ENCODE measurements at regions not wholly inside any gene's neighbourhood (a gene's known extent, or its start where the extent isn't known, plus 50 kb on each side); places are given as distances from the start of the nearest gene placed in this dataset.

DNA sequence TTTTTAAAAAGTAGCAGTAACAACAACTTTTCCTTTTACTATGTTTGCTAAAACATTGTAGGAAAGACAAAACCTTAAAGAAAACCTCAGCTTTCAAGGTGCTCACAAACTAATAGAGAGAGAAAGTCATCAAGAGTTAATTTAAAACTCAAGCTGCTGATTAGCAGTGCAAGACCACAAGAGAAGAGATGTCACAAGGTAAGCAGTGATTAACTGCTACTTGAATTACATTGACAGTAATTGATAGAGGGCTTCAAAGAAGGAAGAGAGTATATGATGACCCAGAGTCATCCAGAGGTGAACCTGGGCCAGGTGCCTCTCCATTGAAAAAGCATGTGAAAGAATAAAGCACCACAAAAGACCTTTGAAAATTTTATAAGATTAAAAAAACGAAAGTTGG lies 939.6 kb upstream of the CNTNAP5 start:
- TF ChIP-seq CTCF (IDR thresholded peaks at IDR 0.05) = no peak
- no peak for TF ChIP-seq EZH2 (IDR thresholded peaks at IDR 0.05)
- no peak for TF ChIP-seq EZH2phosphoT487 (IDR thresholded peaks at IDR 0.05)

Data from neural progenitor cell (in vitro differentiated cells).